K562 (cell line): ENCODE measurements at regions not wholly inside any gene's neighbourhood (a gene's known extent, or its start where the extent isn't known, plus 50 kb on each side); places are given as distances from the start of the nearest gene placed in this dataset.

ENCODE experiments used
- ATAC-seq: fragments of 200-7000 bp; cut with Tn5 transposase; 3 replicates; pipeline ENCODE4 v1.9.1; 2020; ENCODE audit warnings: moderate library complexity
- BruUV-seq: library from RNA; stranded (reverse); fragments of 400-500 nt; replicated peaks from 2 replicates; lab custom pipeline; 2021; lab: Mats Ljungman, UMichigan
- CTCF ChIA-PET: fragments of 300-600 bp; formaldehyde crosslinking; extraction: SDS; loops from one replicate; lab custom pipeline; 2021; ENCODE audit warnings: low intra/inter-chr PET ratio; lab: Yijun Ruan, JAX
- POLR2A ChIA-PET: fragments of 300-600, 350-650 bp; sonication (Branson Sonifier 250); formaldehyde crosslinking; extraction: SDS; loops from one replicate; lab custom pipeline; 2021; ENCODE audit warnings: antibody characterized with exemption, inconsistent platforms; lab: Yijun Ruan, JAX
- DNase-seq, 4 experiments: peaks; one replicate each; pipeline versions ENCODE4 v3.0.0 to v3.0.0-alpha.2; 2011 to 2018; ENCODE audit warnings: low spot score in 3 of 4, mixed read lengths in 3 of 4; ENCODE audit errors: extremely low read depth in 1 of 4
- FAIRE-seq: peaks from 2 replicates; lab custom pipeline; 2011; peaks lifted over from hg19 to GRCh38; lab: Jason Lieb, UNC
- H2AFZ ChIP-seq: 2 replicates; pipeline ENCODE4 v1.6.0; 2011; ENCODE audit warnings: low read depth, low read length, control low read depth, inconsistent platforms
- H3K27ac ChIP-seq: fragments of 200-600 bp; 3 replicates; pipeline ENCODE4 v1.8.0; 2011; ENCODE audit warnings: low read depth, mild to moderate bottlenecking, control low read depth, inconsistent platforms, low read length, moderate library complexity, mixed read lengths; ENCODE audit errors: extremely low read depth
- H3K27me3 ChIP-seq, 2 experiments: fragments of 300-600 bp in 1 of 2; 2 replicates in 1 of 2; 3 replicates in 1 of 2; pipeline versions ENCODE4 v1.6.0 to v1.8.0; 2011; ENCODE audit warnings: inconsistent platforms in 2 of 2, low read length in 2 of 2, mild to moderate bottlenecking in 1 of 2, mixed read lengths in 1 of 2, moderate library complexity in 1 of 2; ENCODE audit not compliant: control insufficient read depth in 2 of 2, insufficient read depth in 2 of 2
- H3K36me3 ChIP-seq: fragments of 300-600 bp; 3 replicates; pipeline ENCODE4 v1.8.0; 2011; ENCODE audit warnings: mild to moderate bottlenecking, low read length, inconsistent platforms; ENCODE audit not compliant: control insufficient read depth, insufficient read depth
- H3K4me1 ChIP-seq, 2 experiments: fragments of 200-600 bp in 1 of 2; replicated peaks in 1 of 2; 2 replicates in 1 of 2; 3 replicates in 1 of 2; pipeline versions ENCODE4 v1.5.1 to v1.8.0; 2011; ENCODE audit warnings: inconsistent platforms in 2 of 2, low read length in 2 of 2, mild to moderate bottlenecking in 1 of 2, mixed read lengths in 1 of 2, moderate library complexity in 1 of 2; ENCODE audit not compliant: control insufficient read depth in 2 of 2, insufficient read depth in 2 of 2
- H3K4me2 ChIP-seq: 2 replicates; pipeline ENCODE4 v1.6.1; 2011; ENCODE audit warnings: low read length, control low read depth, inconsistent platforms, mixed read lengths; ENCODE audit not compliant: insufficient read depth
- H3K4me3 ChIP-seq: fragments of 200-600 bp; sonication (generic), shearing (Covaris generic); 2 replicates; pipeline ENCODE4 v1.5.1; 2016; ENCODE audit warnings: control low read depth, inconsistent platforms
- H3K79me2 ChIP-seq: fragments of 200-600 bp; 3 replicates; pipeline ENCODE4 v1.8.0; 2011; ENCODE audit warnings: low read length, inconsistent platforms; ENCODE audit not compliant: control insufficient read depth, insufficient read depth
- H3K9ac ChIP-seq, 2 experiments: 2 replicates each; pipeline versions ENCODE4 v1.6.0 to v1.6.1; 2011; ENCODE audit warnings: low read depth in 2 of 2, low read length in 2 of 2, control low read depth in 1 of 2, inconsistent platforms in 1 of 2, mild to moderate bottlenecking in 1 of 2, mixed read lengths in 1 of 2; ENCODE audit not compliant: insufficient read depth in 1 of 2
- H3K9me1 ChIP-seq: one replicate; pipeline ENCODE4 v1.6.0; 2011; ENCODE audit warnings: inconsistent platforms, mild to moderate bottlenecking, low read length, moderate library complexity; ENCODE audit not compliant: control insufficient read depth, insufficient read depth
- H3K9me3 ChIP-seq: replicated peaks from 2 replicates; pipeline ENCODE4 v1.5.1; 2011; ENCODE audit warnings: low read depth, low read length, inconsistent platforms; ENCODE audit not compliant: control insufficient read depth, insufficient read depth
- H4K20me1 ChIP-seq: replicated peaks from 2 replicates; pipeline ENCODE4 v1.6.1; 2011; ENCODE audit warnings: low read length, inconsistent platforms, mixed read lengths; ENCODE audit not compliant: control insufficient read depth, insufficient read depth
- CHCHD3 ChIP-seq: fragments of 250-450 bp; sonication (Bioruptor Pico); IDR thresholded peaks from 2 replicates; pipeline ENCODE4 v2.1.2; 2022; ENCODE audit warnings: mild to moderate bottlenecking
- CHD4 ChIP-seq: fragments of 200-600 bp; sonication (generic); IDR thresholded peaks from 3 replicates; pipeline ENCODE4 v1.6.1; 2012; ENCODE audit warnings: low read depth, mild to moderate bottlenecking, mixed read lengths, low read length, inconsistent platforms; ENCODE audit not compliant: insufficient read depth, insufficient replicate concordance, poor library complexity, severe bottlenecking
- FUS ChIP-seq: fragments of 200-400 bp; formaldehyde crosslinking; optimal IDR thresholded peaks from 2 replicates; pipeline ENCODE3; 2017; ENCODE audit warnings: low read depth, low read length
- IFI16 ChIP-seq: fragments of 250-450 bp; sonication (Bioruptor Pico); IDR thresholded peaks from 2 replicates; pipeline ENCODE4 v2.1.2; 2022; ENCODE audit warnings: mild to moderate bottlenecking, inconsistent platforms
- KDM2B ChIP-seq: fragments of 250-450 bp; sonication (Bioruptor Pico); IDR thresholded peaks from 2 replicates; pipeline ENCODE4 v1.8.0; 2021; ENCODE audit warnings: mild to moderate bottlenecking, moderate library complexity
- MXI1 ChIP-seq: IDR thresholded peaks from 2 replicates; pipeline ENCODE4 v1.6.1; 2011; ENCODE audit warnings: low read depth, mild to moderate bottlenecking, improper control_type of control experiment, low read length
- RFX5 ChIP-seq: IDR thresholded peaks from 2 replicates; pipeline ENCODE4 v1.6.1; 2011; ENCODE audit warnings: low read depth, mild to moderate bottlenecking, improper control_type of control experiment, low read length
- SMAD3 ChIP-seq: fragments of 450-650 bp; formaldehyde crosslinking; conservative IDR thresholded peaks from 2 replicates; pipeline ENCODE4 v1.4.0; 2020; ENCODE audit warnings: mild to moderate bottlenecking
- WGBS: fragments of 100-300 bp; shearing (Covaris generic); methylation state at CpG from one replicate; pipeline ENCODE4 v1.1.6; 2016; ENCODE audit warnings: low coverage, mixed read lengths; ENCODE audit not compliant: insufficient coverage; ENCODE audit errors: missing lambda C conversion rate; 5-methylcytosine and 5-hydroxymethylcytosine counted together
- in situ Hi-C: fragments of 300-500 bp; cut with MboI; formaldehyde crosslinking; loops from 4 replicates; pipeline ENCODE4 v1.15.0; 2018; ENCODE audit warnings: inconsistent platforms, mixed read lengths
- intact Hi-C: fragments of 100-400 bp; cut with micrococcal nuclease; formaldehyde crosslinking; loops from 2 replicates; pipeline ENCODE4 v1.14.2; 2022
- TF ChIP-seq, protein P1 (sequence below), 2 experiments: IDR thresholded peaks; 2 replicates each; pipeline ENCODE4 v1.6.1; 2011; ENCODE audit warnings: borderline replicate concordance in 1 of 2, control low read depth in 1 of 2, low read depth in 1 of 2, low read length in 1 of 2, mild to moderate bottlenecking in 1 of 2, mixed read lengths in 1 of 2, moderate library complexity in 1 of 2; ENCODE audit not compliant: insufficient read depth in 1 of 2, insufficient read length in 1 of 2, poor library complexity in 1 of 2, severe bottlenecking in 1 of 2; ENCODE audit errors: extremely low read depth in 1 of 2
- TF ChIP-seq, protein P2 (sequence below): sonication (generic); formaldehyde crosslinking; IDR thresholded peaks from 2 replicates; pipeline ENCODE4 v1.5.0; 2020; ENCODE audit warnings: missing genetic modification reagents

DNA sequence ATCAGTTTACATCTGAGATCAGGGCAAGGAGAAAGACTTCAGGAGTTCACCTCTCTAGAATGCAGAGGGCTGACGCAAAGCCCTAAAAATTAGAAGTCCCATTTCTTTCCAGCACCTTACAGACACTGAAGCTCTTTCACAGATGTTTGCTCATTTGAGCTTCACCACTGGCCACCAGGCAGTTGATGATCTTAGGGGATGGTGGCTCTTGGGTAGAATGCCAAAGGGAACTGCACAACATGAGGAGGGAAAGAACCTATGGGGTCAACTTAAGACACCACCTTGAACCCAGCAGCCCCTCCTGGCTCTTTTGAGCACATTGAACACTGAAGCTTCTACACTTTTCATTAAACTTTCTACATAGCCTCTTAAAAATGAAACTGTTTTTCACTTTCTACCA lies 390.3 kb upstream of the CELF2 start (continued):
- TF ChIP-seq CHD4: no peak
- TF ChIP-seq FUS: no peak
- no peak for TF ChIP-seq IFI16 (CRISPR knock-in tag)

DNA sequence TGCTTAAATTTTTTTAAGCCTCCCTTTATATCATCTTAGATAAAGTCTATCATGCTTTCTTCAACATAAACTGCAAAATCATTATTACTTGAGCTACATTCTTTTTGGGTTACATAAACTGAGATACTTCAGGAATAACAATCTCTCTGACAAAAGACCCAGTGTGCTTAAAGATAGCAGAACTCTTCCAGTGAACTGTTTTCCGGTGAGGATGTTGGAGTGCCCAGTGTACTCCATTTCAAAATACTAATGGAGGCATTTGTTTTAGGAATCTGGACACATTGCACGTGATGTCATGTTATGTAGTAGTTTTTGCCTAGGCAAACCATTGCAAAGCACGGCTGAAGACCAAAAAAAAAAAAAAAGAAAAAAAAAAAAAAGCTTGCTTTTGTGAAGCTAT lies 388.2 kb upstream of the CELF2 start:
- no peak overlapping the region for H3K4me2 ChIP-seq
- no peak for FAIRE-seq
- TF ChIP-seq, protein P1, sequence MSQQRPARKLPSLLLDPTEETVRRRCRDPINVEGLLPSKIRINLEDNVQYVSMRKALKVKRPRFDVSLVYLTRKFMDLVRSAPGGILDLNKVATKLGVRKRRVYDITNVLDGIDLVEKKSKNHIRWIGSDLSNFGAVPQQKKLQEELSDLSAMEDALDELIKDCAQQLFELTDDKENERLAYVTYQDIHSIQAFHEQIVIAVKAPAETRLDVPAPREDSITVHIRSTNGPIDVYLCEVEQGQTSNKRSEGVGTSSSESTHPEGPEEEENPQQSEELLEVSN (IDR thresholded peaks at IDR 0.05; ENCODE audit: borderline replicate concordance in 1 of 2, extremely low read depth in 1 of 2, insufficient read depth in 1 of 2, insufficient read length in 1 of 2, low read depth in 1 of 2, low read length in 1 of 2, poor library complexity in 1 of 2, severe bottlenecking in 1 of 2): no peak
- TF ChIP-seq MXI1 (no peak), CHCHD3 (CRISPR knock-in tag) (no peak), KDM2B (CRISPR knock-in tag) (no peak), SMAD3 (no peak), RFX5 (no peak)
- TF ChIP-seq, protein P2, sequence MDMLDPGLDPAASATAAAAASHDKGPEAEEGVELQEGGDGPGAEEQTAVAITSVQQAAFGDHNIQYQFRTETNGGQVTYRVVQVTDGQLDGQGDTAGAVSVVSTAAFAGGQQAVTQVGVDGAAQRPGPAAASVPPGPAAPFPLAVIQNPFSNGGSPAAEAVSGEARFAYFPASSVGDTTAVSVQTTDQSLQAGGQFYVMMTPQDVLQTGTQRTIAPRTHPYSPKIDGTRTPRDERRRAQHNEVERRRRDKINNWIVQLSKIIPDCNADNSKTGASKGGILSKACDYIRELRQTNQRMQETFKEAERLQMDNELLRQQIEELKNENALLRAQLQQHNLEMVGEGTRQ: no peak

More for the DNA sequence above, 388.2 kb upstream of the CELF2 start:
- ChIA-PET POLR2A (no interaction called here), CTCF (no interaction called here)
- Histone ChIP-seq H3K36me3 (no peaks in the 10 kb centered on the region), H3K27me3 (no peaks in the 10 kb centered on the region), H3K9me1 (no peaks in the 10 kb centered on the region), H4K20me1 (no peaks in the 10 kb centered on the region), H3K79me2 (no peaks in the 10 kb centered on the region), H3K9ac (no peak overlapping the region), H2AFZ (no peak overlapping the region), H3K27ac (no peak overlapping the region), H3K9me3 (no peaks in the 10 kb centered on the region), H3K4me3 (no peak overlapping the region), H3K4me1 (no peaks in the 10 kb centered on the region)
- in situ Hi-C loops: no loop called here
- BruUV-seq: no TSS peak
- no peak for ATAC-seq
- intact Hi-C loops: no loop called here
- no peak for DNase-seq
- WGBS: 0% methylated on average over 3 of the region's 3 CpGs
